ENCODE measurements at regions not wholly inside any gene's neighbourhood (a gene's known extent, or its start where the extent isn't known, plus 50 kb on each side); places are given as distances from the start of the nearest gene placed in this dataset.

DNA sequence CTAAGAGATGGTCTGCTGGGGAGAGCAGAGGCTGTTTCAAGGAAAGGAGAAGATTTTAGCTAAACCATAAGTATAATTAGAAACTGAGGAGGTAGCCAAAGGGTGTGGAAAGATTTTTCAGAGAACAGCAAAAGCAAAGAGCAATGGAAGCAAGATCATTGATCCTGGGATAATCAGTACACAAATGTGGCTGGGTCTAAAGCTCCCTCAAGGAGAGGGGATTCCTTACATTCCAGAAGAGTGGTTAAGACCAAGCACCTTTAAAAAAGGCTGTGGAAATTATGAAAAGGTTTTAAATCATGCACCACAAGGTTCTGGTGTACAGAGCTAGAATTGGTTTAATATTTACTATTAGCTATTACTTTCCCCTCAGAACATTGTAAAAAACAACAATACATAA is 246.0 kb upstream of the UBE2E3 start:
- no peak for DNase-seq

DNA sequence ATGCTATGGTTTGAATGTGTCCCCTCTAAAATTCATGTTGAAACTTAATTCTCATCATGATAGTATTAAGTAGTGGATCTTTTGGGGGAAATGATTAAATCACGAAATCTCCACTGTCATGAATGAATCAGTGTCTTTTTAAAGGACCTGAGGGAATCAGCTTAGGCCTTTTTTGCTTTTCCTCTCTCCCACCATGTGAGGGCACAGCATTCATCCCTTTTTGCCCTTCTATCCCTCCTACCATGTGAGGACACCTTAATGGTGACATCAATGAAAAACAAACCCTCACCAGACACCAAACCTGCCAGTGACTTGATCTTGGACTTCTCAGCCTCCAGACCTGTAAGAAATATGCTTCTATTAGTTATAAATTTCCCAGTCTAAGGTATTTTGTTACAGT is 247.1 kb upstream of the UBE2E3 start:
- DNase-seq: no peak

DNA sequence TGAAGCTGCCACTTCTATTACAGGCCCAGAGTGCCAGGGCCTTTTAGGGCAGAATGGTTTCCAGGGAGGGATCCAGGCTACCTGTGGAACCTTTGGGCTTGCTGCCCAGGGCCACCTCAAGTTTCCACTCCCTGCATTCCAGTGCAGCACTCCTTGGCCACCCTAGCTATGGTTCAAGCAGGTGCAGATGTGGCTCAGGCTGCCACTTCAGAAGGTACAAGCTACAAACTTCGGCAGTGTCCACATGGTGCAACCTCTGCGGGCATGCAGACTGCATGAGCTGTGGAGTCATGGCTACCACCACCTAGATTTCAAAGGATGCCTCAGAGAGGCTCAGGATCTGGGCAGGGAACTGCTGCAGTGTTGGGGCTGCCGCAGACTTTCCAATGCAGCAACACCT is 248.1 kb upstream of the UBE2E3 start:
- no peak for DNase-seq

GRCh38 chr2:180730976-180731375 is 249.4 kb upstream of the UBE2E3 start:
- no peak for DNase-seq

- no peak for DNase-seq
These were observed 251.4 kb upstream of the UBE2E3 start for GRCh38 chr2:180728928-180729559.

DNA sequence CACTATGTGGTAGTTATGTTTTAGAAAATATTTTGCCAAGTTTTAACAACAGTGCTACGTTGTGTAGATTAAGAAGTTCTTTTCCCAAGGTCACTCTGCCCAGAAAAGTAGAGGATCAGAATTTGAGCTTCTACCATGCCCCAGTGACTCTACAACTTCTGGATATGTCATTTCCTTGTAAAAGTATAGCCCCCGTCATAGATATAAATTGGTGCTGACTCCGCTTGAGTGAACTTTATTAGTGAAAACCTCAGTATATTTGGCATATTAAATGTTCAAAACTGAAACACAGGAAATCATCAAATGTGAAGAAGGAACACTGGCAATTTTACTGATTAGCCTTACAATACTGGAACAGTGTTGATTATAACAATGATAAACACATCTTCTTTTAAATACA is 256.7 kb upstream of the UBE2E3 start:
- DNase-seq: no peak

DNA sequence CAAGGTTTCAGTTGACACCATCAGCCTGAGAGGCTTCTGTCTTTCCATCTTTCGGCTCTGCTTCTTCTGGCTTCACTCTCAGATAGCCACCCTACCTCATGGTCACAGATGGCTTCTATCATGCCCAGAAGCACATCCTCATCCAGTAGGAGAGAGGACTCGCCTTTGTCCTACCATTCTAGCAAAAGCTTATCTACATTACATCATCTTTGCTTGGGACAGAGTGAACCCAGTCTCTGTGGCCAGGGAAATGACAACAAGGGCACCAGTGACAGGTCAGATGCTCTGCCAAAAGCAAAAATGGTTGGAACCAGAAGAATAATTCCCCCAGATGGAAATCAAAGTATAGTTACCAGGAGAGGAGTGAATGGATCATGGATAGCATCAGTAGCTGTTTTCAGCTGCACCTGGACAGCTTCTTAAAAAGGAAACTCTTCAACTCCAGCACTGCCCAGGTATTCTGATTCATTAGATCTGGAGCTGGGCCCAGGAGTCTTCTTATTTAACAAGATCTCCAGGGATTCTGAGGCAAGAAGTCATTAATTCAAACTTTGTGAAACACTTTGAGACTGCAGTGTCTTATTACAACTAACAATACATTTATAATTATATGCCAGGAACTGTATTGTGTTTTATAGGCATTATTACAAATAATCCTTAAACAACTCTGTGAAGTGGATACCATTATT is 257.7 kb upstream of the UBE2E3 start:
- DNase-seq: no peak

GRCh38 chr2:180720829-180721228 is 259.6 kb upstream of the UBE2E3 start:
- DNase-seq: no peak

DNA sequence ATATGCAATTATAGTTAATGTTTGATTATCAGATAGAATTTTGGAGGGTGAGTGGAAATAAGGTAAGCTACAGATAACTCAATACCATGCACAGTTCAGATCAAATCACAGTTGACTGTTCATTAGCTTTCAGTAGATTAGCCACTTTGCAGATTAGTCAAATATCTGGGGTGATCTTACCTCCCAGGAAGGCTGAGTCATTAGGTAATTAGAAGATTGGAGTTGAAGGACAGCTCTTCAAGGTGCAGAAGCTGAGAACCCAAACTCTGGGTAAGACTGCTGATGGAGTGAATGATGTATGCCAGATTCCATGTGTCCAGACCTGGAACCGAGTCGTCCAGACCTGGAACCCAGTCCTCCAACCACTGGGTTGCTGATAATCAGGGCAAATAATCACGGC is 262.8 kb upstream of the UBE2E3 start:
- DNase-seq: no peak

DNA sequence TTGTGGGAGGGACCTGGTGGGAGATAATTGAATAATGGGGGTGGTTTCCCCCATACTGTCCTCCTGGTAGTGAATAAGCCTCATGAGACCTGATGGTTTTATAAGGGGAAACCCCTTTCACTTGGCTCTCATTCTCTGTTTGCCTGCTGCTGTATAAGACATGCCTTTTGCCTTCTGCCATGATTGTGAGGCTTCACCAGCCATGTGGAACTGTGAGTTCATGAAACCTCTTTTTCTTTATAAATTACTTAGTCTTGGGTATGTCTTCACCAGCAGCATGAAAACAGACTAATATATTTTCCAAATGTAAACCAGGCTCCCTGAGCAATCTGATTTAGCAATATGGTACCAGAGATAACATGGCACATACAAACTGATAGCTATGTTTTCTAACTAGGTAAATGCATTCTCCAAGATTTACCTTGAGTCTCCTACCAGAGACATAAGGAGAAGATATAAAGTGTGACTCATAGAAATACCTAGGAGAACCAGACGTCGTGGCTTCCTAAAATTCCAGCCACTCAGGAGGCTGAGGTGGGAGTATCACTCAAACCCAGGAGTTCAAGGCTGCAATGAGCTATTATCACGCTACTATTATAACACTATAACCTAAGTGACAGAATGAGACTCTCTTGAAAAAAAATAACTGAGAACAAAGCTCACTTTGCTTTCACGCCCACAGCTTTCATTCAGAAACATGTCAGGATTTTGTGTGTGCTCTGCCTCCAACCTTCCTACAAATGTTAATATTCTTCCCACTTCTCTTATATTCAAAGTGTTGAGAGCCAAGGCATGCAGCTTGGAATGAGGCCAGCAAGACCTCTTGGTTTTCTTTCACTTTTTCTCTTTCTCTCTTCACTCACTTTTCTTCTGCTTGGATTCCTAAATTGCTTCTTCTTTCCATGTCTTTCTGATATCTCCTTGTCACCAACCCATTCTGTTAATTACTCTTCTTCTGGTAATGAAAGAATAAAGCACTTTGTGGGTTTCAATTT is 263.9 kb upstream of the UBE2E3 start:
- DNase-seq: no peak

GRCh38 chr2:180715044-180715443 is 265.4 kb upstream of the UBE2E3 start:
- no peak for DNase-seq

GRCh38 chr2:180709392-180710145 is 270.8 kb upstream of the UBE2E3 start:
- DNase-seq: no peak

DNA sequence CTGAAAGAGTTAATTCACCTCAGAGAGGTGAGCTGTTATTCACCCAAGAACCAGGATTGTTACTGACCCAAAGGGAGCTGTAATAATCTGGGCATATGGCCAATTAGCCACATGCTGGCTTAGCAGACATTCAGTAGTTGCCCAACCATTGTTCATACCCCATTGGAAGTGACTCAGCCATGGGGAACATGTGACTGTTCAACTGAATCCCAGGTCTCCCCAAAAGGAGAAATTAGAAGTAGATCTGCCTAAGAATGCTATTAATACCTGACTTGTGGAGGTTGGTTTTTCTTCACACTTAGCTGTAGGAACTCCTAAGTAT is 272.6 kb upstream of the UBE2E3 start:
- DNase-seq: no peak

DNA sequence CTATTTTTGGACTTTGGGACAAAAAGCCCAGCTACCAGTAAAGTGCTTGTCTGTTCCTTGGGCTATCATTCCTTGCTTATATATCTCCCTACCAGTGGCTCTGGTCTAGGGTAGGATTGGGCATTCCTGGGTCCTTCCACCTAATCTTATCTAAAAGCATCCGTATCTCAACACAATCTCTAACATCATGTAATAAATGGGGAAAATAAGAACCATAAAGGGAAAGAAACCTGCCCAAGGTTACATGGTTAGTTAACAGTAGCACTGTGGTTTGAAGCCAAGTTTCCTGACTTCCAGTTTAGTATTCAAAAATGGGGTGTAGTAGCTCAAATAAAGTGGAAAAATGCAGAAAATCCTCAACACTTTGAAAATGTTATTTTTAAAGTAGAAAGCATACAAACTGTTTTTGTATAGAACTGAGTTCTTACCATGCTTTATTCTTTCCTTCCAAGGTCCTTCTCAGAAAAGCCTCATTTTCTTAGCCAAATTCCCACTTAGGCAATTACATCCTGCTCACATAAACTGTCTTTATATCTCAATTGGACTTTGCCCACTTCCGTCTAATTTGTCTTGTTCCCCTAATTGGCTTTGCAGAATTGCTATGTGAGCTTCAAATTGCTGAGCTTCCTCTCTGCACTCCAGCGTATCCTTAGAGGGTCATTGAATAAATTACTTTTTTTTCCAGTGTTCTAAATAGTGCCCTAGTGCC is 273.1 kb upstream of the UBE2E3 start:
- DNase-seq: no peak

GRCh38 chr2:180706694-180707093 is 273.7 kb upstream of the UBE2E3 start:
- no peak for DNase-seq

DNA sequence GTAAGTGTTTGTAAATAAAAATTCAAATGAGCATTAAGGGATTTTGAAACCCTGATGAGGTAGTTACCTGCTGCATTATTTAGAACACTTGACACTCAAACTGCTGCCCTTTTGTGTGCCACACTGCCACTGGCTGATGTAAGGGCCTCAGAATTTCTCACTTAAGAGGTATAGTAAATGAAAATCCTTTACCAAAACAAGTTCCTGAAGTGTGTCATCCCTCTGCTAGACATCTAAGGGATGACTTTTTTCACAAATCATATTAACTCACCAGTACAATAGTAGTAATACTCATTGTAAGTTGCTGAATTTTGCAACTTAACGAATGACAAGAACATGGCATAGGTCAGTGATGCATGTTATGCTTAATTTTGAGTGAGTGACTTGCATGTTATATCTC is 274.9 kb upstream of the UBE2E3 start:
- DNase-seq: no peak

GRCh38 chr2:180705122-180705521 is 275.3 kb upstream of the UBE2E3 start:
- DNase-seq: no peak

GRCh38 chr2:180699657-180700361 is 280.6 kb upstream of the UBE2E3 start:
- DNase-seq: no peak

GRCh38 chr2:180698668-180699067 is 281.7 kb upstream of the UBE2E3 start:
- DNase-seq: no peak

GRCh38 chr2:180695586-180696401 is 284.6 kb upstream of the UBE2E3 start:
- DNase-seq: no peak
